ENCODE measurements at regions not wholly inside any gene's neighbourhood (a gene's known extent, or its start where the extent isn't known, plus 50 kb on each side); places are given as distances from the start of the nearest gene placed in this dataset.
A peak's percentile ranks its signal among the peaks of the same experiment; 100 is the strongest.
"Not testable (repeated sequence)": the region's sequence is repeated elsewhere in the genome, so short reads cannot be mapped to it uniquely, and the experiment has no call there.

DNA sequence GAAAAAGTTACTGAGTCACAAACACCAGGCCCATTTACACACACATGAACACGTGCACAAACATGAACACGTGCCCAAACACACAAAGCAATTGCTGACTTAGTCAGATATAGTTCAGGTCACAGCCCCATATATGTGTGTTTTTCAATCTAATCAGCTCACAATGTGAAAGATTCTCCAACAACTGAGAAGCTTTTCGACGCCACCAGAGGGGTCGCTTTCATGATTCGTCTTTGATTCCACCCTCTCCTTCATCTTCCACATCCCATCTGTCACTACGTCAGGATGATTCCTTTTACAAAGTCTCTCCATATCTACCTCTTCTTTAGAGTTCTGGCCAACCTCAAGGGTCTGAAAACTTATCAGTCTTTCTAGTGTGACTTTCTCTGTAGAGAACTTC is 188.7 kb upstream of the LRRC61 start:
- H2AFZ ChIP-seq; H3K27ac ChIP-seq; H3K9me3 ChIP-seq (ENCODE audit: control insufficient read depth, low read length); H3K36me3 ChIP-seq (ENCODE audit: control insufficient read depth, insufficient read depth, low read length); H3K4me3 ChIP-seq (ENCODE audit: low read depth, low read length); H3K4me1 ChIP-seq; H3K79me2 ChIP-seq; H3K9ac ChIP-seq; H3K27me3 ChIP-seq (ENCODE audit: control insufficient read depth, insufficient read depth, low read length); H3K4me2 ChIP-seq (ENCODE audit: low read length): not testable (repeated sequence)

DNA sequence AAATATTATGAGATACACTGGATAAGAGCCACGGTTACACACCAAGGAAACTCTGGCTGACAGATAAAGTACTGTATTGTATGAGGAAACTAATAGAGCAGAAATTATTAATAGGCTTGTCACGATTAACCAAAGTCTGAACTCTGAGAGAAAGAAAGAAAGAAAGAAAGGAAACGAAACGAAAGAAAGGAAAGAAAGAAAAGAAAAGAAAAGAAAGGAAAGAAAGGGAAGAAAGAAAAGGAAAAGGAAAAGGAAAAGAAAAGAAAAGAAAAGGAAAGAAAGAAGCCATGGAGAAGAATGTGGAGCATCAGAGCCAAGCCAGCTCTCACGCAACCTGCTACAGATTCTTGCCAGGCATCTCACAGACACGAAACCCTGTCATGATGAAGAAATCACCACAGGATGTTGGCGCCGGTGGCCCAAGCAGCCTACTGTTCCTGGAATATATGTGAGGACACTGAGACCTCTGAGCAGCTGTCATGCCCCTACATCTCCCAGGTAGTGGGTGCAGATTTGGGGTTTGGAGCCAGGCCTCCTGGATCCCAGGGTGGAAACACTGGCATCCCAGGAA is 187.4 kb upstream of the LRRC61 start:
- not testable (repeated sequence) for H3K4me1 ChIP-seq; H3K36me3 ChIP-seq (ENCODE audit: control insufficient read depth, insufficient read depth, low read length); H3K4me3 ChIP-seq (ENCODE audit: low read depth, low read length); H3K27ac ChIP-seq; H3K79me2 ChIP-seq; H3K9ac ChIP-seq; H3K27me3 ChIP-seq (ENCODE audit: control insufficient read depth, insufficient read depth, low read length); H3K9me3 ChIP-seq (ENCODE audit: control insufficient read depth, low read length); H2AFZ ChIP-seq
- peak overlapping the region; percentile 3 for H3K4me2 ChIP-seq (ENCODE audit: low read length)

DNA sequence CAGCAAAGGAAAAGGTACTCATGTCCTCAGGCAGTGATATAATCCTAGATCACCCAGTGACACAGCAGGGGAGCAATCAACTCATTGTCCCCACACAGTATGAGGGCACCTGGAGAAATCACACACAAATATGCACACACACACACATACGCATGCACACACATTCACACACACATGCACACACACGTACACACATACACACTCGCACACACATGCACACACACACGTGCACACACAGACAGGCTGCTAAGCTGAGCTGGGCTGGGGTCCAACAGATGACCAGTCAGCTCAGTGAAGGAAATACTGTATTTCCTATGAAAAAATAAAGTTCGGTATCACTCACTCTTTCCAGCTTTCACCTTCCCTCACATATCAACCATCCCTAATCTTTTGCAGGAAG is 183.3 kb upstream of the LRRC61 start:
- H3K9me3 ChIP-seq (ENCODE audit: control insufficient read depth, low read length); H2AFZ ChIP-seq; H3K4me3 ChIP-seq (ENCODE audit: low read depth, low read length); H3K9ac ChIP-seq; H3K79me2 ChIP-seq; H3K27me3 ChIP-seq (ENCODE audit: control insufficient read depth, insufficient read depth, low read length); H3K36me3 ChIP-seq (ENCODE audit: control insufficient read depth, insufficient read depth, low read length); H3K27ac ChIP-seq; H3K4me2 ChIP-seq (ENCODE audit: low read length); H3K4me1 ChIP-seq: not testable (repeated sequence)

- not testable (repeated sequence) for H3K27me3 ChIP-seq (ENCODE audit: control insufficient read depth, insufficient read depth, low read length); H3K9me3 ChIP-seq (ENCODE audit: control insufficient read depth, low read length); H3K27ac ChIP-seq; H3K36me3 ChIP-seq (ENCODE audit: control insufficient read depth, insufficient read depth, low read length); H3K79me2 ChIP-seq; H2AFZ ChIP-seq; H3K4me1 ChIP-seq; H3K4me2 ChIP-seq (ENCODE audit: low read length); H3K9ac ChIP-seq; H3K4me3 ChIP-seq (ENCODE audit: low read depth, low read length)
Observed at GRCh38 chr7:150141525-150142345, 181.4 kb upstream of the LRRC61 start.

GRCh38 chr7:150146124-150146523 is 177.0 kb upstream of the LRRC61 start:
- not testable (repeated sequence) for H2AFZ ChIP-seq; H3K4me1 ChIP-seq; H3K4me2 ChIP-seq (ENCODE audit: low read length); H3K9ac ChIP-seq; H3K27me3 ChIP-seq (ENCODE audit: control insufficient read depth, insufficient read depth, low read length); H3K79me2 ChIP-seq; H3K36me3 ChIP-seq (ENCODE audit: control insufficient read depth, insufficient read depth, low read length); H3K27ac ChIP-seq; H3K9me3 ChIP-seq (ENCODE audit: control insufficient read depth, low read length); H3K4me3 ChIP-seq (ENCODE audit: low read depth, low read length)

- not testable (repeated sequence) for H3K4me1 ChIP-seq; H3K27me3 ChIP-seq (ENCODE audit: control insufficient read depth, insufficient read depth, low read length); H3K79me2 ChIP-seq; H3K9me3 ChIP-seq (ENCODE audit: control insufficient read depth, low read length); H3K9ac ChIP-seq; H3K36me3 ChIP-seq (ENCODE audit: control insufficient read depth, insufficient read depth, low read length); H3K4me2 ChIP-seq (ENCODE audit: low read length); H3K27ac ChIP-seq; H2AFZ ChIP-seq; H3K4me3 ChIP-seq (ENCODE audit: low read depth, low read length)
Observed at GRCh38 chr7:150147524-150147923, 175.6 kb upstream of the LRRC61 start.

- not testable (repeated sequence) for H3K4me1 ChIP-seq; H3K9ac ChIP-seq; H3K79me2 ChIP-seq; H3K27me3 ChIP-seq (ENCODE audit: control insufficient read depth, insufficient read depth, low read length); H3K4me3 ChIP-seq (ENCODE audit: low read depth, low read length); H3K4me2 ChIP-seq (ENCODE audit: low read length); H3K27ac ChIP-seq; H3K9me3 ChIP-seq (ENCODE audit: control insufficient read depth, low read length); H3K36me3 ChIP-seq (ENCODE audit: control insufficient read depth, insufficient read depth, low read length); H2AFZ ChIP-seq
Observed at GRCh38 chr7:150156015-150156414, 167.1 kb upstream of the LRRC61 start.

- H3K9me3 ChIP-seq (ENCODE audit: control insufficient read depth, low read length); H3K27ac ChIP-seq; H3K9ac ChIP-seq; H3K4me2 ChIP-seq (ENCODE audit: low read length); H3K79me2 ChIP-seq; H3K4me3 ChIP-seq (ENCODE audit: low read depth, low read length); H3K4me1 ChIP-seq; H3K36me3 ChIP-seq (ENCODE audit: control insufficient read depth, insufficient read depth, low read length); H3K27me3 ChIP-seq (ENCODE audit: control insufficient read depth, insufficient read depth, low read length); H2AFZ ChIP-seq: not testable (repeated sequence)
Observed at GRCh38 chr7:150158696-150159095, 164.5 kb upstream of the LRRC61 start.

DNA sequence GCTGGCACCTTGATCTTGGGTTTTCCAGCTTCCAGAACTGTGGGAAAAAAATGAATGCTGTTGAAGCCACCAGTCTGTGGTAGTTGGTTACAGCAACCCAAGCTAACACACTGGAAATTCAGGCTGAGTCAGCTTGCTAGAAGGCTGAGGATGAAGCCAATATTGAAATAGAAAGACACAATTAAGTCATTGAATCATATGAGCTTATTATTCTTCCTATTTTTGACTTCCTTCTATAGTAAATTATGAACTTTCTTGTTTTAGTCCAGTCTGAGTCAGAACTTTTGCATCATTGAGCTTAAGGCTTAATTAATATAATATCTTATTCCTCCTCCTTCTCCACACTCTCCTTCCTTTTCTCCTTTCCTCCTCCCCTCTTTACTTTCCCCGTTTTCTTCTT is 153.6 kb upstream of the LRRC61 start:
- H3K4me3 ChIP-seq (ENCODE audit: low read depth, low read length); H3K79me2 ChIP-seq; H3K36me3 ChIP-seq (ENCODE audit: control insufficient read depth, insufficient read depth, low read length); H3K4me1 ChIP-seq; H3K27ac ChIP-seq; H3K27me3 ChIP-seq (ENCODE audit: control insufficient read depth, insufficient read depth, low read length); H2AFZ ChIP-seq; H3K9ac ChIP-seq; H3K9me3 ChIP-seq (ENCODE audit: control insufficient read depth, low read length); H3K4me2 ChIP-seq (ENCODE audit: low read length): not testable (repeated sequence)

DNA sequence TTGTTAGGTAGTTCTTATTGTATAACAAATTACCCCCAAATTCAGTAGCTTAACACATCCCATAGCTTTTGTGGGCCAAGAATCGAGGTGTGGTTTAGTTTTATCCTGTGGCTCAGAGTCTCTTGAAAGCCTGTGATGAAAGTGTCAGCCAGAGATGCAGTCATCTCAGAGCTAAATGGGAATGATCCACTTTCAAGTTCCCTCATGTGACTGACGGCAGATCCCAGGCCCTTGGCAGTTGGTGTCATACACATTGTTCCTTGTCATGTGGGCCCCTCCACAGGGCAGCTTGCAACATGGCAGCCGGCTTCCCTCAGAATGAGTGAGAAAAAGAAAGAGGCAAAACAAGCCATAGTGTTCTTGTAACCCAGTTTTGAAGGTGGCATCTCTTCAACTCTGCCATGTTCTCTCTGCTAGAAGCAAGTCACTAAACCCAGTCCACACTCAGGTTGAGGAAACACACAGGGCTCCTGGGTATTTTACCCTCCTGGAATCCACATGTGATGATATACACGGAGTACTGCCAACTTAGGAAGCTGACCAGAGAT is 153.1 kb upstream of the LRRC61 start:
- not testable (repeated sequence) for H2AFZ ChIP-seq; H3K4me2 ChIP-seq (ENCODE audit: low read length); H3K27ac ChIP-seq; H3K4me3 ChIP-seq (ENCODE audit: low read depth, low read length); H3K79me2 ChIP-seq; H3K4me1 ChIP-seq; H3K9ac ChIP-seq; H3K27me3 ChIP-seq (ENCODE audit: control insufficient read depth, insufficient read depth, low read length); H3K36me3 ChIP-seq (ENCODE audit: control insufficient read depth, insufficient read depth, low read length); H3K9me3 ChIP-seq (ENCODE audit: control insufficient read depth, low read length)

- not testable (repeated sequence) for H2AFZ ChIP-seq; H3K9me3 ChIP-seq (ENCODE audit: control insufficient read depth, low read length); H3K4me3 ChIP-seq (ENCODE audit: low read depth, low read length); H3K79me2 ChIP-seq; H3K27ac ChIP-seq; H3K4me1 ChIP-seq; H3K36me3 ChIP-seq (ENCODE audit: control insufficient read depth, insufficient read depth, low read length); H3K4me2 ChIP-seq (ENCODE audit: low read length); H3K27me3 ChIP-seq (ENCODE audit: control insufficient read depth, insufficient read depth, low read length); H3K9ac ChIP-seq
Observed at GRCh38 chr7:150183602-150184001, 139.6 kb upstream of the LRRC61 start.

All from parathyroid adenoma (tissue), 2 donors.